VCaP (cell line): ENCODE measurements at regions not wholly inside any gene's neighbourhood (a gene's known extent, or its start where the extent isn't known, plus 50 kb on each side); places are given as distances from the start of the nearest gene placed in this dataset.
A peak's percentile ranks its signal among the peaks of the same experiment; 100 is the strongest.

Experiments
- H3K27ac ChIP-seq: fragments of 450-650 bp; 2 replicates; pipeline ENCODE4 v1.5.1; 2017
- TF ChIP-seq, protein P1 (sequence below): fragments of 450-650 bp; conservative IDR thresholded peaks from 2 replicates; pipeline ENCODE4 v1.5.1; 2017; ENCODE audit warnings: mild to moderate bottlenecking, moderate library complexity

DNA sequence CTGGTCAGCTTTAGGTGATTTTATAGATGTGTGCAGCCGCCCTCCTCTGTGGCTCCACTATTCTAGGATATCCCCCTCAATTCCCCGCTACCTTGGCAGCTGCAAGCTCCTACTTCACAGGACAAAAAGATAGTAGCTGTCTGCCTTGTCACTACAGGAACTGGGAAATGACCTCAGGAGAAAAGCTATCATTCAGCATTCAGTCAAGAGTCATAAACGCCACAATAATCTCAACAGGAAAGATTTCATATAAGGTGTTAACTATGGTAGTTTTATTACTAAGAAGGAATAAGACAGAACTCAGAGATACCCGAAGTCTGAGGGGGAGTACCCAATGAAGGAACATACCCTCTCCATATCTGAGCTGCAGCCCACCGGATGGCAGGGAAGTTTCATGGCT lies 63.9 kb downstream of the CRPPA start:
- peak overlapping the region; percentile 64 for H3K27ac ChIP-seq
- TF ChIP-seq, protein P1, sequence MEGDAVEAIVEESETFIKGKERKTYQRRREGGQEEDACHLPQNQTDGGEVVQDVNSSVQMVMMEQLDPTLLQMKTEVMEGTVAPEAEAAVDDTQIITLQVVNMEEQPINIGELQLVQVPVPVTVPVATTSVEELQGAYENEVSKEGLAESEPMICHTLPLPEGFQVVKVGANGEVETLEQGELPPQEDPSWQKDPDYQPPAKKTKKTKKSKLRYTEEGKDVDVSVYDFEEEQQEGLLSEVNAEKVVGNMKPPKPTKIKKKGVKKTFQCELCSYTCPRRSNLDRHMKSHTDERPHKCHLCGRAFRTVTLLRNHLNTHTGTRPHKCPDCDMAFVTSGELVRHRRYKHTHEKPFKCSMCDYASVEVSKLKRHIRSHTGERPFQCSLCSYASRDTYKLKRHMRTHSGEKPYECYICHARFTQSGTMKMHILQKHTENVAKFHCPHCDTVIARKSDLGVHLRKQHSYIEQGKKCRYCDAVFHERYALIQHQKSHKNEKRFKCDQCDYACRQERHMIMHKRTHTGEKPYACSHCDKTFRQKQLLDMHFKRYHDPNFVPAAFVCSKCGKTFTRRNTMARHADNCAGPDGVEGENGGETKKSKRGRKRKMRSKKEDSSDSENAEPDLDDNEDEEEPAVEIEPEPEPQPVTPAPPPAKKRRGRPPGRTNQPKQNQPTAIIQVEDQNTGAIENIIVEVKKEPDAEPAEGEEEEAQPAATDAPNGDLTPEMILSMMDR: no peak

DNA sequence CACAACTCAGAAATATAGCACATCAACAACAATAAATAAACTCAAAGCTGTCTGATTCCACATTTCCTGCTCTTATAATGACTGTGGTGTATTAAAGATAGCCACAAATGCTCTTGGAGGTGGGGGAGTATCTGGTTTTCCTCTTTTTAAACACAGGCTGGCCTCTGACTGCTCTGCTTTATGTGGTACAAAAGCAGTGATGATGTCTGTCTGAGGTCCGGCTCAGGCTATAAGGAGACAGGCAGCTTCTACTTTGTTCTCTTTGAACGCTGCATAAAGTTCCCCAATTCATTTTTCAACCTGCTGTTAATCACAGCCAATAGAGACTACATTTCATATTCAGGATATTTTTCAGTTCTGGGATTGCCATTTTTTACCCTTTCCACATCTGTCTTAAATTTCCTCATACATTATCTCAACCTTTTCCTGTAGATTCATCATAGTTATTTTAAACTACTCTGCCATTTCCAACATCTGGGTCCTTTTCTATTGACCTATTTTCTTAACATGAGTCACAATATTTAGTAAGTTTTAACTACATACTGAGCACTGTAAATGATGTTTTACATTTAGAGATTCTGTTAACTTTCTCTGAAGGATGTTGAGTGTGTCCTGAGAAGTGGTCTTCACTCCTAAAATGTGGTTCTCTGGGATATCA lies 64.9 kb downstream of the CRPPA start:
- TF ChIP-seq, protein P1: no peak
- H3K27ac ChIP-seq: no peak overlapping the region

DNA sequence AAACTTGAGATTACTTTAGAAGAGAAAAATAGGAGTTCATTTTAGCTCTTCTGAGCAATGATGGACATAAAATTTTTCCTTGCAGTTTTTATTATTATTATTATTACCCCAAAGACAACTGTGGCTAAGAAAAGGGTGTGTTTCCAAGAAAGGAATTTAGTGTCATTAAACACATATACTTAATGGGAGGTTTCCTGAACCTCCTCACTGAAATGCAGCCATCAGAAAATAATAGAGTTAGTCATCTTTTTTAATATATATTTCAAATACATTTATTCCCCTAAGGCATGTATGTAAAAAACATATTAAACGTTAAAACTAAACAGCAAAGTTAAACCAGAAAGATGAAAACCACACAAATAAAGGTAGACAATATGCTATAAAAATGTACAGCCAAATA lies 66.8 kb downstream of the CRPPA start:
- no peak overlapping the region for H3K27ac ChIP-seq
- TF ChIP-seq, protein P1: no peak

DNA sequence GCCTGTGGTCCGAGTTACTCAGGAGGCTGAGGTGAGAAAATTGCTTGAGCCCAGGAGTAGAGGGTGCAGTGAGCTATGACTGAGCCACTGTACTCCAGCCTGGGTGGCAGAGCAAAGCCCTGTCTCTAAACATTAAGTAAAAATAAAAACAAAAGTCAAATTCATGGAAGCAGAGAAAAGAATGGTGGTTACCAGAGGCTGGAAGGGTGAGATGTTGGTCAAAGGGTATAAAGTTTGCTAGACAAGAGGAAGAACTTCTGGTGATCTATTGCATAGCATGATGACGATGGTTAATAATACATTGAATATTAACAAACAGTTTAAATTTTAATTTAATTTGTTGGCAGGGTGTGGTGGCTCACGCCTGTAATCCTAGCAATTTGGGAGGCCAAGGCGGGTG lies 68.1 kb downstream of the CRPPA start:
- no peak overlapping the region for H3K27ac ChIP-seq
- TF ChIP-seq, protein P1: no peak

DNA sequence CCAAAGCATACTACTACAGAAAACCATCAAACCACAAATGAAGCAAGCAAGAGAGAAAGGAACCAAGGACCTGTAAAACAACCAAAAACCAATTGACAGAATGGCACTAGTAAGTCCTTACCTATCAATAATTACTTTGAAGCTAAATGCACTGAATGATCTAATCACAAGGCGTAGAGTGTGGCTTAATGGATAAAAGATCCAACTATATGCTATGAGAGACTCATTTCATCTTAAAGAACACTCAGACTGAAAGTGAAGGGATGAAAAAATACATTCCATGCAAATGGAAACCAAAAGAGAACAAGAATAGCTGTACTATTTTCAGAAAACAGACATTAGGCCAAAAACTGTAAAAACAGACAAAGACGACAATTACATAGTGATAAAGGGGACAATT lies 70.7 kb downstream of the CRPPA start:
- TF ChIP-seq, protein P1: no peak
- no peak overlapping the region for H3K27ac ChIP-seq

DNA sequence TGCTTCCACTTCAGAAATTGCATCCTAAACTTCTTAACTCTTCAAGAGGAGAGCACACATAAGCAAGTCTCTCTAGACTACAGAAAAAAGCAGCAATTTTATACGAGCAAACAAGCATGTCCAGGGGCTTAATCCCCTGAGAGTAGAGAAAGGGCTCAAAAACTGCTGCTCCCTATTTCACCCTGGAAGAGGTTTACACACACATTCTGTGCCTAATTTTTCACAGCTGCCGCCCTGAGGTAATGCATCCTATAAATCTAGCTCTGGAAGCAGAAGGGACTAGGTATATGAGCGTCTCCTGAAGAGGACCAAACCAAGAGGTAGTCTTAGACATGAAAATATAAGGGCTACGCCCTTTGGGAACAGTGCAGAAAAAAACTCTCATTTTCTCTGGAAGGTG lies 73.1 kb downstream of the CRPPA start:
- TF ChIP-seq, protein P1: no peak
- H3K27ac ChIP-seq: no peak overlapping the region

DNA sequence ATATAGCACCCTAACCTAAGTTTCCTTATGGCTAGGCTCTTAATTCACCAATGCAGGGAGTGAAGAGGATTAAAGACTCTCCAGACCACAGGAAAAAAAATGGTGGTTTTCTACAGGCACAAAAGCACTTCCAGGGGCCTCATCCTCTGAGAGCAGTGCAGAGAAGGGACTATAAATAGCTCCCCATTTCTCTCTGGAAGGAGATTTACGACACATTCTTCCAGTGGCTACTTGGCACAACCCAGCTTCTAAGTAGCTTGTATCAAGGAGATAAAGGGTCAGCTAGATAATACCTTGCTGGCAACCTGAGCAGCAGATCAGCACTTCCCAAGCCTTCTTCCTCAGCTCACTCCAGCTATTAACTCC lies 73.5 kb downstream of the CRPPA start:
- TF ChIP-seq, protein P1: no peak
- no peak overlapping the region for H3K27ac ChIP-seq
